Skin epidermis (tissue), 12 donors: ENCODE measurements at regions not wholly inside any gene's neighbourhood (a gene's known extent, or its start where the extent isn't known, plus 50 kb on each side); places are given as distances from the start of the nearest gene placed in this dataset.
"Not testable (repeated sequence)": the region's sequence is repeated elsewhere in the genome, so short reads cannot be mapped to it uniquely, and the experiment has no call there.

Experiments used
- H3K27ac ChIP-seq, 21 experiments: fragments of 200-600 bp; sonication (generic) in 11 of 21; one replicate each; pipeline ENCODE4 v1.5.0; 2020; ENCODE audit warnings: mild to moderate bottlenecking in 3 of 21, inconsistent platforms in 2 of 21, moderate library complexity in 2 of 21
- H3K4me3 ChIP-seq, 7 experiments: fragments of 200-600 bp; sonication (generic) in 2 of 7; one replicate each; pipeline ENCODE4 v1.5.0; 2020; ENCODE audit warnings: inconsistent platforms in 2 of 7, mild to moderate bottlenecking in 2 of 7, moderate library complexity in 1 of 7

- Histone ChIP-seq H3K27ac (no peak overlapping the region), H3K4me3 (no peak overlapping the region)
Observed at GRCh38 chrX:148080593-148080992, 99.5 kb downstream of the FMR1NB start.

GRCh38 chrX:148084611-148085010 lies 103.5 kb downstream of the FMR1NB start:
- Histone ChIP-seq H3K27ac (no peak overlapping the region), H3K4me3 (no peak overlapping the region)

GRCh38 chrX:148120151-148120550 lies 139.0 kb downstream of the FMR1NB start:
- Histone ChIP-seq H3K4me3 (no peak overlapping the region), H3K27ac (no peak overlapping the region)

- Histone ChIP-seq H3K27ac (no peak overlapping the region), H3K4me3 (no peak overlapping the region)
Observed at GRCh38 chrX:148120999-148121623, 140.0 kb downstream of the FMR1NB start.

- not testable (repeated sequence) for H3K27ac ChIP-seq
- peak overlapping the region in 1 of 7 experiments; percentile 26 for H3K4me3 ChIP-seq
Observed at GRCh38 chrX:148128872-148129505, 147.9 kb downstream of the FMR1NB start.

- Histone ChIP-seq H3K27ac (no peak overlapping the region), H3K4me3 (no peak overlapping the region)
Observed at GRCh38 chrX:148133105-148133725, 152.1 kb downstream of the FMR1NB start.

GRCh38 chrX:148134578-148134977 lies 153.4 kb downstream of the FMR1NB start:
- Histone ChIP-seq H3K27ac (no peak overlapping the region), H3K4me3 (no peak overlapping the region)

- H3K4me3 ChIP-seq: no peak overlapping the region
- no peak overlapping the region for H3K27ac ChIP-seq
Observed at GRCh38 chrX:148135738-148136137, 154.6 kb downstream of the FMR1NB start.

- Histone ChIP-seq H3K4me3 (no peak overlapping the region), H3K27ac (no peak overlapping the region)
Observed at GRCh38 chrX:148146121-148146520, 165.0 kb downstream of the FMR1NB start.

- no peak overlapping the region for H3K27ac ChIP-seq
- H3K4me3 ChIP-seq: no peak overlapping the region
Observed at GRCh38 chrX:148156986-148157385, 175.8 kb downstream of the FMR1NB start.

- Histone ChIP-seq H3K4me3 (no peak overlapping the region), H3K27ac (no peak overlapping the region)
Observed at GRCh38 chrX:148159796-148160195, 178.7 kb downstream of the FMR1NB start.

- H3K27ac ChIP-seq: no peak overlapping the region
- no peak overlapping the region for H3K4me3 ChIP-seq
Observed at GRCh38 chrX:148161701-148162100, 180.6 kb downstream of the FMR1NB start.

GRCh38 chrX:148185631-148186030 lies 204.5 kb downstream of the FMR1NB start:
- no peak overlapping the region for H3K27ac ChIP-seq

GRCh38 chrX:148192547-148192946 lies 211.4 kb downstream of the FMR1NB start:
- H3K27ac ChIP-seq: no peak overlapping the region
- H3K4me3 ChIP-seq: no peak overlapping the region

More at GRCh38 chrX:148185631-148186030, 204.5 kb downstream of the FMR1NB start:
- H3K4me3 ChIP-seq: no peak overlapping the region

GRCh38 chrX:148193759-148194158 lies 212.6 kb downstream of the FMR1NB start:
- no peak overlapping the region for H3K4me3 ChIP-seq
- no peak overlapping the region for H3K27ac ChIP-seq

GRCh38 chrX:148203531-148203930 lies 222.4 kb downstream of the FMR1NB start:
- Histone ChIP-seq H3K27ac (no peak overlapping the region), H3K4me3 (no peak overlapping the region)

GRCh38 chrX:148204195-148204594 lies 223.1 kb downstream of the FMR1NB start:
- Histone ChIP-seq H3K4me3 (no peak overlapping the region), H3K27ac (no peak overlapping the region)

GRCh38 chrX:148214786-148215185 lies 233.6 kb downstream of the FMR1NB start:
- no peak overlapping the region for H3K27ac ChIP-seq
- no peak overlapping the region for H3K4me3 ChIP-seq

GRCh38 chrX:148215726-148216125 lies 234.6 kb downstream of the FMR1NB start:
- Histone ChIP-seq H3K4me3 (no peak overlapping the region), H3K27ac (no peak overlapping the region)

- Histone ChIP-seq H3K4me3 (no peak overlapping the region), H3K27ac (no peak overlapping the region)
Observed at GRCh38 chrX:148223361-148223760, 242.2 kb downstream of the FMR1NB start.

GRCh38 chrX:148228521-148228920 lies 247.4 kb downstream of the FMR1NB start:
- Histone ChIP-seq H3K4me3 (no peak overlapping the region), H3K27ac (no peak overlapping the region)
